ENCODE measurements at regions not wholly inside any gene's neighbourhood (a gene's known extent, or its start where the extent isn't known, plus 50 kb on each side); places are given as distances from the start of the nearest gene placed in this dataset.

DNA sequence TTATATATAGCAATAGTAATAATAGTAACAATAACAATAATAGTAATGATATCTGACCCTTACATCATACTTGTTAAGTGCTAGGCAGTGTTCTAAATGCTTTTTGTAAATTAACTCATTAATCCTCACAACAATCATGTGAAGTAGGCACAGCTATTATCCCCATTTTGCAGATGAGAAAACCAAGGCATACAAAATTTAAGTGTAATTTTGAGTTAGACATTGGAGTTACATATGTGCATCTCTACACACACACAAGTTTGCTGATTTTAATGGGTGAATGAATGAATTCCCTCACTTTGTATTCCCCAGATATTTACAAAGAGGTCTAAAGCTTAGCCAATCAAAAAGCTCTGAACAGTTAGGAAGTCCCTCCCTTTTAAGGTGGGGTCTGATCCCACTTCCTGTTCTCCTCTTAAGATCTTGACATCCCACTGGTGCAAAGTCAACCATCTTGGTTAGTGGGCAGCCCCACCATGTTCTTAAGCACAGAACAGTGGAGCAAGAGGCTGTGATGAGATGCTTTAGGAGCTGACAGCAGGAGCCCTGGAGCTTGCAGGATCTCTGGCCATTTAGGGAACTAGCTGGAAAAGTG, 85.3 kb upstream of the FOXP4 start:
- ATAC-seq (no peak), DNase-seq (no peak)
- Mint-ChIP-seq H3K36me3 (ENCODE audit: low read depth) (peaks cover 7% of the 10 kb centered on the region), H3K27ac (no peak overlapping the region), H3K4me3 (no peak overlapping the region), H3K27me3 (peaks cover 74% of the 10 kb centered on the region), H3K4me1 (peaks cover 19% of the 10 kb centered on the region)
- H3K9me3 ChIP-seq (ENCODE audit: control insufficient read depth, low read length, poor library complexity, severe bottlenecking): no peaks in the 10 kb centered on the region

DNA sequence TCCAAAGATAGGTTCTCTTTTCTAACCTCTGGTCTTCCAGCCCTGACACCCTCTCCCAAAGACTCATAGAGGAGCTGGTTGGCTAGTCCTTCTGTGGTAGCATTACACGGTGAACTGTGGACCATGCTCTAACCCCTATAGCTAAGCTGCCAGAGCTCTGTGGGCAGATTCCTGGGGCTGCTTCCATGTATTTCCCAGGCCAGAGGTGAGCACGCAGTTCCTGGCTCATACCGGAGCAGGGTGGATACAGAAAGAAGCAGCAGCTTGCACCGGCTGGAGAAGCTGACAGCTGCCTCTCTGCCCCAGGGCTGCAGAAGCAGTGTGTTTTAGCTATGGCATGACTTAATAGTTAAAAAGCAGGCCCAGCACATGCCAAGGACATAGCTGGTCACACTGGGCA, 84.1 kb upstream of the FOXP4 start:
- Mint-ChIP-seq H3K27me3 (peaks cover 74% of the 10 kb centered on the region), H3K4me1 (peaks cover 13% of the 10 kb centered on the region), H3K27ac (no peak overlapping the region), H3K4me3 (no peak overlapping the region), H3K36me3 (ENCODE audit: low read depth) (peaks cover 7% of the 10 kb centered on the region)
- DNase-seq: no peak
- ATAC-seq: no peak
- no peaks in the 10 kb centered on the region for H3K9me3 ChIP-seq (ENCODE audit: control insufficient read depth, low read length, poor library complexity, severe bottlenecking)

DNA sequence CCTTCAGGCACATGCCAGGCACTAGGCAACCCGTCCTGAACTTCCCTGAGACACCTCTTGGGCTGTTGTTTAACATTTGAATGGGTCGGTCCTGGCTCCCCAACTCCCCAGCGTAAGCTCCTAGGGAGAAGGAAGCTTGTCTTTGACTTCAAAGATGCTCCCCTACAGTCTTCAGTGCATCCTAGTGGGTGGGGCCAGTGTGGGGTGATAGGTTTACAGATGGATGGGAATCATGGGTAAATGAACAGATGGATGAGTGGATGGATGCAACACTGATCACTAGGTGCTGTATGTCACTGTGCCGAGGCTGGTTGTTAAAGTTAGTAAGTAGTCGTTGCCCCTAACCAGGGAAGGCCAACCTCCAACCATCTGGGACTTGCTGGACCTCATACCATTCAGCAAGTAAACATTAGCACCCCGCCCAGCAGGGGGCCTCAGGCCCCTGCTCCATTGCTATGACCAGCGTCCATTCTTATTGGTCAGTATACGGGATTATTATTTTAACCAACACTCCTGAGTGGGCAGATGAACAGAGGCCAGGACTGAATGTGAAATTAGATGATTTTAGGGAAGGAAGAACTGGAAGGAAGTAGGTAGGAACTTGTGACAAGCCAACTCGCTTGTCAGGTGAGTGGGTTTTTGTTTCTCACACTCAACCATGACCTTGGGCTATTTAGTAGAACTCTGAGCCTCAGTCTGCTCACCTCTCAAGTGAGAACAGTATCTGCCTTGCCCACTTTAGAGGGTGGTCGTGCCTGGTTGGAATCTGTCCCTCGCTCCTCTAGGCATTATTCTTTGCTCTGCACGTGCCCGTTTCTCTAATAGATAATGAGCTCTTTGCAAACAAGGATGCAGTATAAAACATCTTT, 82.9 kb upstream of the FOXP4 start:
- DNase-seq (no peak), ATAC-seq (no peak)
- H3K9me3 ChIP-seq (ENCODE audit: control insufficient read depth, low read length, poor library complexity, severe bottlenecking): no peaks in the 10 kb centered on the region
- H3K27me3 Mint-ChIP-seq: peaks cover 75% of the 10 kb centered on the region
- H3K27ac Mint-ChIP-seq: no peak overlapping the region
- peaks cover 12% of the 10 kb centered on the region for H3K4me1 Mint-ChIP-seq
- H3K36me3 Mint-ChIP-seq (ENCODE audit: low read depth): peaks cover 7% of the 10 kb centered on the region
- H3K4me3 Mint-ChIP-seq: no peak overlapping the region

DNA sequence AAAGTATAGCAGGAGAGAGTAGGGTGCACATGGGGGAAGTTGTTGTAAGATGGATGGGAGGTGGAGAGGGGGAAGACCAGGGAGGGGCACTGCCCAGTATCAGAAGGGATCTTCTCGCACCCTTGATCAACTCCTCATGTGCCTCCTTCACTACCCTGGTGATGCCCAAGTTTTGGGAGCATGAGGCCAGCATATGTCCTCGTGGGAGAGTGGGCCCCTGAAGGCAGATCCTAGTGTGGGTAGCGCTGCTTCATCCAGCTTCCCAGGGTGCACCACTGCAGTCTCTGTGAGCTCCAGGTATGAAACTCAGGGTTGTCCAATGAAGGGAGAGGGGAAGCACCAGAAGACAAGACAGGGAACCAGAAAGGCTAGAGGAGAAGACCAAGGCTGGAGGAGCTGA, 82.2 kb upstream of the FOXP4 start:
- H3K36me3 Mint-ChIP-seq (ENCODE audit: low read depth): peaks cover 5% of the 10 kb centered on the region

DNA sequence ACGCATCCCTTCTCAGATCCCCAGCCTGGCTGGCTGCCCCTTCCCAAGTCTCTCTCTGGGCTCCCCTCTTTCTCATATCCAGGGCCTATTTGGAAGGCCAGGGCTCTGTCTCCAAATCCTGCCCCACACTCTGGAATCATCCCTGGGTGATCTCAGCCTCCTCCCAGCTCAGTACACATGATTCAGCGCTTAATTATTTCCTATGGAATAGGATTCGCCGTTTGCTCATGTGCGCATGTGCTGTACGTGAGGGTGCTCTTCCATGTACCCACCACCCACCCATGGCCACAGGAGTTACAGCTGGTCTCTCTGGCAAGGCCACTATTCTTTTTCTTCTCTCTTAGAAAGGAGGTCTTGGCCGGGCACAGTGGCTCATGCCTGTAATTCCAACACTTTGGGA, 81.7 kb upstream of the FOXP4 start:
- no peaks in the 10 kb centered on the region for H3K9me3 ChIP-seq (ENCODE audit: control insufficient read depth, low read length, poor library complexity, severe bottlenecking)
- Mint-ChIP-seq H3K36me3 (ENCODE audit: low read depth) (peaks cover 5% of the 10 kb centered on the region), H3K27ac (no peak overlapping the region), H3K27me3 (peaks cover 82% of the 10 kb centered on the region), H3K4me3 (no peak overlapping the region), H3K4me1 (peaks cover 9% of the 10 kb centered on the region)
- no peak for DNase-seq
- no peak for ATAC-seq

More for the DNA sequence above, 82.2 kb upstream of the FOXP4 start:
- no peak overlapping the region for H3K4me3 Mint-ChIP-seq
- H3K27ac Mint-ChIP-seq: no peak overlapping the region
- no peaks in the 10 kb centered on the region for H3K9me3 ChIP-seq (ENCODE audit: control insufficient read depth, low read length, poor library complexity, severe bottlenecking)
- H3K4me1 Mint-ChIP-seq: peaks cover 9% of the 10 kb centered on the region
- H3K27me3 Mint-ChIP-seq: peaks cover 77% of the 10 kb centered on the region
- no peak for ATAC-seq
- DNase-seq: no peak

DNA sequence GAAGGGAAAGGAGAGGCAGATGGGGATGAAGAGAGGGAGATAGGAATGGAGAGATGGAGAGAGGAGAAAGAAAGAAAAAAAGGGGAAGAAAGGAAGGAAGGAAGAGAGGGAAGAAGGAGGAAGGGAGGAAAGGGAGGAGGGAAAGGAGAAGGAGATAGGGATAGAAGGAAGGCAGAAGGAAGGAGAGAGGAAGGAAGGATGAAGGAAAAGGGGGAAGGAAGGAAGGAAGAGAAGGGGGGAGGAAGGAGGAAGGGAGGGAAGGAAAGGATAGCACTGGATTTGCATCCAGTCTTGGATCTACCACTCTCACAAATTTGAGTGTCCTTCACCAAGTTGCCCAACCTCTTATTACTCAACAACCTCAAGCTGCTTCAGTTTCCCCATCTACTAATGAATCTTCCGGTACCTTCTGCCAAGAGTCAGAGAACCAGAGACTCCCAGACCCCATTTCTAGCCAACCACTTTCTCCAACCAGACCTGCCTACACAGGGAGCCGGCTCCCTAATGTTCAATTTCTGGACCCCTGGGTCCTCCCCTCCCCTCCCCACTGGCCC, 79.7 kb upstream of the FOXP4 start:
- ATAC-seq: no peak
- Mint-ChIP-seq H3K4me1 (peaks cover 11% of the 10 kb centered on the region), H3K27ac (no peak overlapping the region), H3K4me3 (no peak overlapping the region), H3K36me3 (ENCODE audit: low read depth) (peaks cover 5% of the 10 kb centered on the region), H3K27me3 (peaks cover 80% of the 10 kb centered on the region)
- no peaks in the 10 kb centered on the region for H3K9me3 ChIP-seq (ENCODE audit: control insufficient read depth, low read length, poor library complexity, severe bottlenecking)
- no peak for DNase-seq

DNA sequence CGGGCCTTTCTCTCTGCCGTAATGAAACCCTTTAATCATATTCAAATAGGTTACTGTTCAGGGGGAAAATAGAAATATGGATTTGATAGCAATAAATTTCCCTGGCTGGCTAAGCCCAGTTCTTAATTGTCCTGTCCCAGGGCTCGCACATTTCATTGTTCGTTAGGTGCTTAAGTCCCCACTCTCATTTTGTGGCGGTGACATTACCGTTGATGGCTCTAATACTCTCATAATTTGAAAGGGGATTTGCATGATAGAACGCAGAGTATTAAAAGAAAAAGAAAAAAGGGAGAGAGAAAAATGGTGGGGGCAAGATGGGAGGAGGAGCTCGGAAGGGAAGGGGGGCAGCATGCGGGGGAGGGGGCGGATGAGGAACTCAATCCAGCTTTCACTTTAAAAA, 79.1 kb upstream of the FOXP4 start:
- peaks cover 5% of the 10 kb centered on the region for H3K36me3 Mint-ChIP-seq (ENCODE audit: low read depth)

DNA sequence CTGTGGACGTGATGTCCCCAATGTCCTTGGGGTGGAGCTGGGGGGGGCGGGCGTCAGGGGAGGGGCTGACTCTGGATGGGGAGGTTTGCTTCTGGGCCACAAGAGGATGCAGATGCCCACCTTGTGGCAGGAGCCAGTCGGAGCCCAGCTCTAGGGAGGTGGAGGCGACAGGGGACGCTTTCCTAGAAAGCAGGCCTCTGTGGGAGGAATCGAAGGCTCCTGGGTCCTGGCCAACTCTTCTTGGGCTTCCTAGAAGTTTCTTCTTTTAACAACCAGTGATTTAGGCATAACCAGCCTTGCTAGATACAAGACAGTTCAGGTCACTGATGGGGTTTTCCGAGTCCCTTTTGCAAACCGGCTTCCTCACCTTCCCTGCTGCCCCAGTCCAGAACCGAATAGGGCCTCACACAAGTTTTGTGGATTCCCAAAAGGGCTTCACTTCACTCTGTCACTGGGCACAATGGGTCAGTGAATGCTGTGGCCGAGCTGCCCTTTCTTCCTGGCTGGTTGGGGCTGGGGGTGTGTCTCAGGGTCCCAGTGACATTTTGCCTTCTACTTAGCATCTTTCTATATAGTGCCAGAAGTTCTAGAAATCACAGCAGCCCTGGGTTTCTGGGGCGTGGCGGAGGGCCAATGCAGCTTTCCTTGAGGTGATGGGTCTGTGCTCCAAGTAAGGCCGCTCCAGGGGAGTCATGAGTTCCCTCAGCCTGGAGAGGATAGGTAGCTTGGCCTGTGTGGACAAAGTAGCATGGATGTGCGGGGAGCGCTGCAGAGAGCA, 78.4 kb upstream of the FOXP4 start:
- peaks cover 88% of the 10 kb centered on the region for H3K27me3 Mint-ChIP-seq
- DNase-seq (no peak), ATAC-seq (no peak)
- peaks cover 8% of the 10 kb centered on the region for H3K36me3 Mint-ChIP-seq (ENCODE audit: low read depth)
- peaks cover 11% of the 10 kb centered on the region for H3K4me1 Mint-ChIP-seq
- H3K9me3 ChIP-seq (ENCODE audit: control insufficient read depth, low read length, poor library complexity, severe bottlenecking): no peaks in the 10 kb centered on the region
- no peak overlapping the region for H3K27ac Mint-ChIP-seq
- no peak overlapping the region for H3K4me3 Mint-ChIP-seq

More for the DNA sequence above, 79.1 kb upstream of the FOXP4 start:
- Mint-ChIP-seq H3K27ac (no peak overlapping the region), H3K27me3 (peaks cover 85% of the 10 kb centered on the region), H3K4me1 (peaks cover 11% of the 10 kb centered on the region), H3K4me3 (no peak overlapping the region)
- no peaks in the 10 kb centered on the region for H3K9me3 ChIP-seq (ENCODE audit: control insufficient read depth, low read length, poor library complexity, severe bottlenecking)
- ATAC-seq: no peak
- no peak for DNase-seq

DNA sequence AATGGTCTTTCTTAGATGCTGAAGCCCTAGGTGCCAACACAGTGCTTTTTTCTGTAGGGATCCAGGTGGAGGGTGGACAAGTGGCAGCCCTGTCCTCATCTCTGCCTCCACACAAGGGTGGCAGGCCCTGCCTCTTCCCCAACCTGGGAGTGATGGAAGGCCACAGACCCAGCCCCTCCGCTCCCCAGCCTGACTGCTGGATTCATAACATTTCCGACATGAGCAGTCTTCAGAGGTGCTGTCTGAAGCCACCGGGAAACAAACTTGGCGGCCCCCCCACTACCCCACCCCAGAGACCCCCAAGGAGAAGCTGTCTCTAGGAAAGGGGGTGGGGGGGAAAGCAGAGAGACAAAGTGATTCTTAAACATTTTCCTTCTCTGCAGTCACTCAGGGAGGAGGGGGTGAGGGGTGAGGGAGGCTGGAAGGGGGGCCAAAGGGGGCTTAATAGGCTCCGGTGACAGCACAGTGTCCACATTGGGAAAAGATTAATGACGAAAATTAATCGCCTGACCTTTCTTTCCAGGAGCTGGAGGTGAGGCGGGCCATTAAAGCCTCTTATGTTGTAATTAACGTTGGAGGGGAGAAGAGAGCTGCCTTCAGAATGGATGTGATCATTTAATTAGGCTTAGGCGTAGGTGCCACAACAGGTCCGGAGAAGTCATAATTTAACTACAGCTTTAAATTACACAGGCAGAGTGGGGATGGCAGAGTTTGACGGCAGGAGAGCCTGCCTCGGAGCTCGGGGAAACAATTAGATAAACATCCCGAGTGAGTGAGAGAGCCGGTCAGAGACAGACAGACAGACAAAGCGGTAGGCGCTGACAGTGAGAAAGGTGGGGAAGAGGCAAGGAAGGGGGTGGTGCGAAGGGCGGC, 76.8 kb upstream of the FOXP4 start:
- H3K4me1 Mint-ChIP-seq: peaks cover 6% of the 10 kb centered on the region
- H3K27me3 Mint-ChIP-seq: peaks cover 82% of the 10 kb centered on the region
- DNase-seq (no peak), ATAC-seq (no peak)
- H3K4me3 Mint-ChIP-seq: peak overlapping the region; percentile 83
- H3K27ac Mint-ChIP-seq: peak overlapping the region; percentile 48
- H3K9me3 ChIP-seq (ENCODE audit: control insufficient read depth, low read length, poor library complexity, severe bottlenecking): no peaks in the 10 kb centered on the region
- peaks cover 5% of the 10 kb centered on the region for H3K36me3 Mint-ChIP-seq (ENCODE audit: low read depth)

DNA sequence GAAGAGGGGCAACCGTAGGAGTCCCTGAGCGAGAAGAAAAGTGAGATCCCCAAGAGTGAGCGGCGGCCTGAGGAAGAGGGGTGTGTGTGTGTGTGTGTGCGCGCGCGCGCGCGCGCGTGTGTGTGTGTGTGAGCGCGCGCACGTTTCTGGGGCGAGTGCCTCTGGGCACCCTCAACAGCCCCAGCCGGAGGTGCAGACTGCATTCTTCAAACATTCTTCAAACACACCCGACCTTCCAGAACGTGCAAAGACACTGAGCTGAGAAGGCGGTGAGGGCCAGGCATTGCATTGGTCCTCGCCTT, 76.2 kb upstream of the FOXP4 start:
- ATAC-seq (peak; percentile 70), DNase-seq (no peak)
- no peaks in the 10 kb centered on the region for H3K9me3 ChIP-seq (ENCODE audit: control insufficient read depth, low read length, poor library complexity, severe bottlenecking)
- Mint-ChIP-seq H3K4me1 (peaks cover 6% of the 10 kb centered on the region), H3K27ac (peak overlapping the region; percentile 48), H3K27me3 (peaks cover 86% of the 10 kb centered on the region), H3K36me3 (ENCODE audit: low read depth) (peaks cover 5% of the 10 kb centered on the region), H3K4me3 (peak overlapping the region; percentile 83)

DNA sequence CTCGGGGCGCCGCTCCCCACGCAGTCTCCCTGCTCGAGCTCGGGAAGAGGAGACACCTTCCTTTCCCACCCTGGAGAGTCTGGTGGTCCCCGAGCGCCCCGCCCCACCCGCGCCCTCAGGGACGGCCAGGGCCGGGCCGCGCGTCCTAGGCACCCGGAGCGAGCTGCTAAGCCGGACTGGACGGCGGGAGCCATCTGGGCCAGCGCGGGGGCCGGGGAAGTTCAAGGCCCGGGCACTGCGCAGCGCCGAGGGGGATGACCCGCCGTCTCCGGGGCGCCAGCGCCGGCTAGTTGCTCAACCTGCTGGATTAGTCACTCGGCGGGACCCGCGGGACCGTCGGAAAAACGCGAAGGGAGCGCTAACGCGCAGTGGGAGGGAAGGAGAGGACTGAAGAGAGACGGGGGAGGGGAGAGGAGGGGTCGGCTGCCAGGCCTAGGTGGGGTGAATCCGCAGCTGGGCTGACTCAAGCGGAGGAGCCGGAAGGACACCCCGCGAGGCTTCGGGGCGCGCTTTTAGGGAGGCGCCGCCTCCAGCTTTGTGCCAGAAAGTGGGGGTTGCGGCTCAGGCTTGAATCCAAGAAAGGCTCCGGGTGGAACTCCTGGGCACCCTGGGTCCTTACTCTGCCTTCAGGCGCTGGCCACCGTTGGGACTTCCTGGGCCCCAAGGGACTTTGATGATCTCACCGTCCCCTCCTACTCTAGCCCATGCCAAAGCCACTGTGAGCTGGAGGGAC, 75.7 kb upstream of the FOXP4 start:
- Mint-ChIP-seq H3K4me1 (peaks cover 6% of the 10 kb centered on the region), H3K36me3 (ENCODE audit: low read depth) (peaks cover 7% of the 10 kb centered on the region), H3K27me3 (peaks cover 86% of the 10 kb centered on the region), H3K27ac (no peak overlapping the region), H3K4me3 (peak overlapping the region; percentile 83)
- DNase-seq (no peak), ATAC-seq (peak; percentile 27)
- H3K9me3 ChIP-seq (ENCODE audit: control insufficient read depth, low read length, poor library complexity, severe bottlenecking): no peaks in the 10 kb centered on the region

All from T-helper 17 cell (primary cell).